H1 (cell line): ENCODE measurements at regions not wholly inside any gene's neighbourhood (a gene's known extent, or its start where the extent isn't known, plus 50 kb on each side); places are given as distances from the start of the nearest gene placed in this dataset.

Source experiments
- CTCF ChIA-PET: fragments of 300-600 bp; sonication (Branson Sonifier 250); formaldehyde crosslinking; loops from one replicate; lab custom pipeline; 2021; ENCODE audit not compliant: partially characterized antibody; lab: Charles Lee
- POLR2A ChIA-PET: fragments of 300-600 bp; sonication (Branson Sonifier 250); formaldehyde crosslinking; loops from one replicate; lab custom pipeline; 2021; ENCODE audit warnings: inconsistent platforms; ENCODE audit not compliant: partially characterized antibody; lab: Charles Lee
- DNase-seq, 2 experiments: peaks; one replicate each; pipeline versions ENCODE4 v3.0.0 to v3.0.0-alpha.2; 2010 to 2022; ENCODE audit warnings: low spot score in 2 of 2, low read depth in 1 of 2, mixed read lengths in 1 of 2
- FAIRE-seq: peaks from 2 replicates; lab custom pipeline; 2011; peaks lifted over from hg19 to GRCh38; lab: Jason Lieb, UNC
- H2AFZ ChIP-seq: 2 replicates; pipeline ENCODE4 v1.8.1; 2012; ENCODE audit warnings: low read length, inconsistent platforms
- H2AK5ac ChIP-seq: 2 replicates; pipeline ENCODE4 v1.6.1; 2013; ENCODE audit warnings: low read depth, low read length
- H2BK120ac ChIP-seq: replicated peaks from 2 replicates; pipeline ENCODE3; 2013; ENCODE audit warnings: low read depth, low read length, inconsistent platforms
- H2BK12ac ChIP-seq: 2 replicates; pipeline ENCODE4 v1.6.1; 2013; ENCODE audit warnings: low read depth, low read length
- H2BK15ac ChIP-seq: 2 replicates; pipeline ENCODE4 v1.6.1; 2013; ENCODE audit warnings: low read length
- H2BK20ac ChIP-seq: 2 replicates; pipeline ENCODE4 v1.6.1; 2013; ENCODE audit warnings: low read length
- H2BK5ac ChIP-seq: 2 replicates; pipeline ENCODE4 v1.6.1; 2013; ENCODE audit warnings: low read depth, low read length
- H3K14ac ChIP-seq: 2 replicates; pipeline ENCODE4 v1.6.1; 2013; ENCODE audit warnings: inconsistent platforms; ENCODE audit not compliant: insufficient read length
- H3K18ac ChIP-seq: 2 replicates; pipeline ENCODE4 v1.6.1; 2013; ENCODE audit warnings: low read length; ENCODE audit errors: extremely low read depth
- H3K23ac ChIP-seq: 2 replicates; pipeline ENCODE4 v1.6.1; 2013; ENCODE audit warnings: inconsistent platforms; ENCODE audit not compliant: insufficient read length
- H3K23me2 ChIP-seq: 2 replicates; pipeline ENCODE4 v1.6.1; 2013; ENCODE audit warnings: low read depth, low read length
- H3K27ac ChIP-seq: 2 replicates; pipeline ENCODE4 v1.6.1; 2011; ENCODE audit warnings: low read depth, low read length, inconsistent platforms
- H3K27me3 ChIP-seq, 4 experiments: replicated peaks in 1 of 4; 1 replicate in 1 of 4; 2 replicates in 3 of 4; pipeline versions ENCODE4 v1.6.1 to v1.8.1; 2011 to 2013; ENCODE audit warnings: low read length in 3 of 4, mild to moderate bottlenecking in 3 of 4, inconsistent platforms in 2 of 4, mixed read lengths in 2 of 4, moderate library complexity in 1 of 4; ENCODE audit not compliant: control insufficient read depth in 3 of 4, insufficient read depth in 3 of 4; ENCODE audit errors: extremely low read depth in 1 of 4
- H3K36me3 ChIP-seq, 4 experiments: 2 replicates each; pipeline versions ENCODE4 v1.6.1 to v1.8.1; 2011 to 2013; ENCODE audit warnings: mild to moderate bottlenecking in 4 of 4, low read length in 3 of 4, moderate library complexity in 2 of 4, control low read depth in 1 of 4, inconsistent platforms in 1 of 4; ENCODE audit not compliant: insufficient read depth in 4 of 4, control insufficient read depth in 2 of 4
- H3K4ac ChIP-seq: replicated peaks from 2 replicates; pipeline ENCODE3; 2013; ENCODE audit warnings: low read length, low read depth, mixed read lengths, inconsistent platforms; ENCODE audit not compliant: insufficient read length
- H3K4me1 ChIP-seq, 4 experiments: replicated peaks in 1 of 4; 1 replicate in 1 of 4; 2 replicates in 3 of 4; pipeline versions ENCODE4 v1.6.1 to v1.8.1; 2011 to 2013; ENCODE audit warnings: low read length in 3 of 4, inconsistent platforms in 2 of 4, mixed read lengths in 1 of 4; ENCODE audit not compliant: insufficient read depth in 4 of 4, control insufficient read depth in 3 of 4
- H3K4me2 ChIP-seq, 2 experiments: 2 replicates each; pipeline versions ENCODE4 v1.6.1 to v1.8.1; 2011 to 2013; ENCODE audit warnings: low read depth in 2 of 2, low read length in 2 of 2, control low read depth in 1 of 2, inconsistent platforms in 1 of 2, mild to moderate bottlenecking in 1 of 2; ENCODE audit not compliant: insufficient read depth in 1 of 2
- H3K4me3 ChIP-seq, 4 experiments: fragments of 200-600, 300-600 bp in 1 of 4; sonication (generic), shearing (Covaris generic), sonication (Bioruptor Twin) in 1 of 4; 2 replicates each; pipeline versions ENCODE4 v1.5.1 to v1.8.1; 2011 to 2016; ENCODE audit warnings: low read length in 4 of 4, low read depth in 3 of 4, control low read depth in 2 of 4, inconsistent platforms in 2 of 4, mild to moderate bottlenecking in 2 of 4, mixed read lengths in 1 of 4, moderate library complexity in 1 of 4; ENCODE audit not compliant: insufficient read depth in 2 of 4; ENCODE audit errors: extremely low read depth in 1 of 4
- H3K56ac ChIP-seq: replicated peaks from 2 replicates; pipeline ENCODE3; 2013; ENCODE audit warnings: low read depth, mild to moderate bottlenecking, mixed read lengths, low read length, inconsistent platforms; ENCODE audit not compliant: insufficient read length
- H3K79me1 ChIP-seq: 2 replicates; pipeline ENCODE4 v1.6.1; 2013; ENCODE audit warnings: low read depth, low read length, control low read depth
- H3K79me2 ChIP-seq, 2 experiments: 2 replicates each; pipeline versions ENCODE4 v1.6.1 to v1.8.1; 2012 to 2013; ENCODE audit warnings: low read length in 2 of 2, mild to moderate bottlenecking in 2 of 2, inconsistent platforms in 1 of 2; ENCODE audit not compliant: insufficient read depth in 2 of 2, control insufficient read depth in 1 of 2
- H3K9ac ChIP-seq, 4 experiments: replicated peaks in 1 of 4; 1 replicate in 1 of 4; 2 replicates in 3 of 4; pipeline versions ENCODE4 v1.6.1 to v1.8.1; 2011 to 2013; ENCODE audit warnings: low read depth in 3 of 4, low read length in 3 of 4, control low read depth in 2 of 4, mild to moderate bottlenecking in 2 of 4, moderate library complexity in 2 of 4, inconsistent platforms in 1 of 4; ENCODE audit errors: extremely low read depth in 1 of 4
- H3K9me3 ChIP-seq, 2 experiments: 2 replicates each; pipeline versions ENCODE4 v1.6.1 to v1.8.1; 2012 to 2013; ENCODE audit warnings: mild to moderate bottlenecking in 2 of 2, moderate library complexity in 2 of 2, control low read depth in 1 of 2, inconsistent platforms in 1 of 2, low read depth in 1 of 2, low read length in 1 of 2, mixed read lengths in 1 of 2; ENCODE audit not compliant: insufficient read depth in 2 of 2
- H4K20me1 ChIP-seq, 2 experiments: replicated peaks in 1 of 2; 2 replicates each; pipeline versions ENCODE3 to v1.8.1; 2011 to 2013; ENCODE audit warnings: inconsistent platforms in 2 of 2, low read length in 2 of 2, mild to moderate bottlenecking in 1 of 2; ENCODE audit not compliant: insufficient read depth in 2 of 2, control insufficient read depth in 1 of 2
- H4K5ac ChIP-seq: 2 replicates; pipeline ENCODE4 v1.6.1; 2013; ENCODE audit warnings: low read length, low read depth, mixed read lengths, inconsistent platforms; ENCODE audit not compliant: insufficient read length
- H4K8ac ChIP-seq: 2 replicates; pipeline ENCODE4 v1.8.0; 2013; ENCODE audit warnings: mild to moderate bottlenecking, moderate library complexity, low read length, inconsistent platforms; ENCODE audit not compliant: insufficient read depth; ENCODE audit errors: extremely low read depth
- H4K91ac ChIP-seq: replicated peaks from 2 replicates; pipeline ENCODE3; 2013; ENCODE audit warnings: low read length, mixed read lengths, inconsistent platforms; ENCODE audit not compliant: insufficient read length
- ASH2L ChIP-seq: fragments of 200-600, 300-600 bp; sonication (generic); IDR thresholded peaks from one replicate; pipeline ENCODE4 v1.7.1; 2017; ENCODE audit warnings: low read length
- CREB1 ChIP-seq: IDR thresholded peaks from 2 replicates; pipeline ENCODE4 v1.6.1; 2012; ENCODE audit warnings: inconsistent platforms
- POU5F1 ChIP-seq: IDR thresholded peaks from 2 replicates; pipeline ENCODE4 v1.6.1; 2011; ENCODE audit warnings: low read depth, mild to moderate bottlenecking, low read length, moderate library complexity
- TEAD4 ChIP-seq: IDR thresholded peaks from 2 replicates; pipeline ENCODE4 v1.6.1; 2012; ENCODE audit warnings: low read depth, low read length, inconsistent platforms, mixed read lengths
- WGBS, 2 experiments: shearing (Covaris generic) in 1 of 2; methylation state at CpG; one replicate each; pipeline versions ENCODE4 v1.1.6 to v1.1.7; 2013 to 2015; ENCODE audit warnings: low lambda C conversion rate in 2 of 2, mixed read lengths in 2 of 2, inconsistent platforms in 1 of 2, low coverage in 1 of 2, missing lambda C conversion rate in 1 of 2; ENCODE audit not compliant: insufficient replicate concordance in 2 of 2, insufficient coverage in 1 of 2, insufficient read length in 1 of 2; ENCODE audit errors: extremely low coverage in 1 of 2, missing lambda C conversion rate in 1 of 2; 5-methylcytosine and 5-hydroxymethylcytosine counted together

DNA sequence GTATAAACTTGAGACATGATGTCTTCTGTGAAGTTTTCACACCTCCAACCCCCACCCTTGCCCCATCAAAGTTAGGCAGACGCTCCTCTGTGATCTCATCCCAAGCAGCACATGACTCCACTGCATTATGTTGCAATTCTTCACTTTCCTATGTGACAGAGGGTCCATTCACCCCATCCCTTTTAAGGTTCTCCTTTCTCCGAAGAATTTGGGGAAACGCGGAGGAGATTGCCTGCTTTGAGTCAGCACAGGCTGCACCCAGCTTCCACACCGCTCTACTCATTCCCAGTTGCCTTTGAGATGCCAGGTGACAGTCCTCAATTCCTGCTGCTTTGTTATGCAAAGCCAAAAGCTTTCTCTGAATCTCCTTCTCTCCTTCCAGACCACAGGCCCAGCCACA, 61.8 kb downstream of the PHLDA1 start:
- H3K23me2 ChIP-seq: peaks cover 2% of the 10 kb centered on the region; the same call in 1 of the 2 replicates

More for the DNA sequence above, 61.8 kb downstream of the PHLDA1 start:
- Histone ChIP-seq H3K4me3 (no peak overlapping the region), H3K4ac (peak overlapping the region; percentile 27), H3K56ac (no peak overlapping the region), H4K5ac (peak overlapping the region; percentile 56), H3K27me3 (no peaks in the 10 kb centered on the region), H3K36me3 (no peaks in the 10 kb centered on the region), H3K4me2 (peak overlapping the region in 1 of 2 experiments; percentile 47; a peak in 2 of 4 replicates), H3K23ac (no peak overlapping the region), H4K8ac (no peak overlapping the region), H3K79me2 (no peaks in the 10 kb centered on the region), H2BK5ac (peak overlapping the region; percentile 46; the same call in 1 of the 2 replicates), H2BK20ac (peak overlapping the region; percentile 95), H3K9me3 (no peaks in the 10 kb centered on the region), H3K14ac (no peak overlapping the region), H2AK5ac (no peak overlapping the region; the same call in 1 of the 2 replicates), H4K91ac (peak overlapping the region; percentile 77), H3K9ac (no peak overlapping the region), H2BK12ac (peak overlapping the region; percentile 45; the same call in 1 of the 2 replicates), H3K18ac (peak overlapping the region; percentile 64; the same call in 1 of the 2 replicates), H2BK15ac (no peak overlapping the region), H2AFZ (no peak overlapping the region), H4K20me1 (no peaks in the 10 kb centered on the region), H3K4me1 (peaks cover 2 to 14% (median 9%) of the 10 kb centered on the region in 4 experiments; a peak in 6 of 7 replicates), H3K79me1 (no peaks in the 10 kb centered on the region), H2BK120ac (no peak overlapping the region), H3K27ac (no peak overlapping the region)
- peak; percentile 75 for FAIRE-seq
- POLR2A ChIA-PET: interaction anchor here (0.9 to 3.6 kb wide), 4 partner anchors 8 to 62 kb away, joined by 3 to 16 read pairs (median 6); partner anchors contain the start of gene PHLDA1
- TF ChIP-seq CREB1 (no peak), TEAD4 (peak; percentile 30; the same call in 1 of the 2 replicates), POU5F1 (peak; percentile 86), ASH2L (peak; percentile 27)
- WGBS, 2 experiments: 42% methylated on average over 5 of the region's 5 CpGs; no CpG with 5 or more reads in 1 of the 2 experiments
- peak in 1 of 2 experiments; percentile 38 for DNase-seq
- CTCF ChIA-PET: no interaction called here
